Hepatic stellate cell (primary cell): ENCODE measurements at regions not wholly inside any gene's neighbourhood (a gene's known extent, or its start where the extent isn't known, plus 50 kb on each side); places are given as distances from the start of the nearest gene placed in this dataset.
A peak's percentile ranks its signal among the peaks of the same experiment; 100 is the strongest.
"Not testable (repeated sequence)": the region's sequence is repeated elsewhere in the genome, so short reads cannot be mapped to it uniquely, and the experiment has no call there.

Experiments used
- DNase-seq: peaks from one replicate; pipeline ENCODE4 v3.0.0; 2011; ENCODE audit warnings: low spot score

- DNase-seq = no peak
These were observed 163.6 kb upstream of the NDN start for GRCh38 chr15:23850666-23851065.

- DNase-seq = no peak
These were observed 164.8 kb upstream of the NDN start for GRCh38 chr15:23851921-23852320.

- no peak for DNase-seq
These were observed 166.2 kb upstream of the NDN start for GRCh38 chr15:23853286-23853685.

- no peak for DNase-seq
These were observed 167.3 kb upstream of the NDN start for GRCh38 chr15:23854203-23854911.

GRCh38 chr15:23854912-23855659 is 168.0 kb upstream of the NDN start:
- no peak for DNase-seq

- no peak for DNase-seq
These were observed 168.8 kb upstream of the NDN start for GRCh38 chr15:23855947-23856346.

GRCh38 chr15:23857028-23857641 is 170.0 kb upstream of the NDN start:
- no peak for DNase-seq

GRCh38 chr15:23859008-23859407 is 171.9 kb upstream of the NDN start:
- no peak for DNase-seq

GRCh38 chr15:23860290-23861245 is 173.5 kb upstream of the NDN start:
- DNase-seq = no peak

- DNase-seq = no peak
These were observed 179.7 kb upstream of the NDN start for GRCh38 chr15:23866832-23867231.

GRCh38 chr15:23869396-23869795 is 182.3 kb upstream of the NDN start:
- DNase-seq = no peak

- not testable (repeated sequence) for DNase-seq
These were observed 186.5 kb upstream of the NDN start for GRCh38 chr15:23873613-23874012.

- peak; percentile 5 for DNase-seq
These were observed 190.7 kb upstream of the NDN start for GRCh38 chr15:23877502-23878412.

- no peak for DNase-seq
These were observed 194.2 kb upstream of the NDN start for GRCh38 chr15:23881291-23881690.

- no peak for DNase-seq
These were observed 203.1 kb upstream of the NDN start for GRCh38 chr15:23890218-23890617.

- no peak for DNase-seq
These were observed 210.0 kb upstream of the NDN start for GRCh38 chr15:23897091-23897490.

- DNase-seq = no peak
These were observed 210.4 kb upstream of the NDN start for GRCh38 chr15:23897531-23897930.

GRCh38 chr15:23910030-23910429 is 222.9 kb upstream of the NDN start:
- no peak for DNase-seq

- no peak for DNase-seq
These were observed 225.1 kb upstream of the NDN start for GRCh38 chr15:23912191-23912590.

- no peak for DNase-seq
These were observed 226.0 kb upstream of the NDN start for GRCh38 chr15:23913081-23913480.

- no peak for DNase-seq
These were observed 226.5 kb upstream of the NDN start for GRCh38 chr15:23913635-23914034.
